DOHH2 (cell line): ENCODE measurements at regions not wholly inside any gene's neighbourhood (a gene's known extent, or its start where the extent isn't known, plus 50 kb on each side); places are given as distances from the start of the nearest gene placed in this dataset.

Experiments used
- H3F3A ChIP-seq: fragments of 200-600 bp; sonication (generic), shearing (Covaris generic); 2 replicates; pipeline ENCODE4 v1.6.0; 2016; ENCODE audit warnings: antibody characterized with exemption, mild to moderate bottlenecking; ENCODE audit not compliant: control insufficient read depth, insufficient read depth
- H3K27ac ChIP-seq: fragments of 200-600 bp; sonication (generic); 2 replicates; pipeline ENCODE4 v1.5.1; 2014; ENCODE audit warnings: low read depth, mild to moderate bottlenecking, low read length, moderate library complexity
- H3K27me3 ChIP-seq: fragments of 200-600 bp; sonication (generic); 2 replicates; pipeline ENCODE4 v1.6.1; 2014; ENCODE audit warnings: mild to moderate bottlenecking, low read length, mixed read lengths; ENCODE audit not compliant: control insufficient read depth
- H3K36me3 ChIP-seq: fragments of 200-600 bp; sonication (generic); 2 replicates; pipeline ENCODE4 v1.6.1; 2014; ENCODE audit warnings: mild to moderate bottlenecking, low read length, moderate library complexity, mixed read lengths; ENCODE audit not compliant: control insufficient read depth
- H3K4me1 ChIP-seq: fragments of 200-600 bp; sonication (generic); 2 replicates; pipeline ENCODE4 v1.6.1; 2014; ENCODE audit warnings: mild to moderate bottlenecking, low read length, mixed read lengths; ENCODE audit not compliant: control insufficient read depth
- H3K4me2 ChIP-seq: fragments of 200-600 bp; sonication (generic); 2 replicates; pipeline ENCODE4 v1.6.0; 2014; ENCODE audit warnings: mild to moderate bottlenecking, low read length, moderate library complexity
- H3K4me3 ChIP-seq: fragments of 200-600 bp; sonication (generic); 2 replicates; pipeline ENCODE4 v1.5.1; 2014; ENCODE audit warnings: mild to moderate bottlenecking, low read length, mixed read lengths
- H3K79me2 ChIP-seq: fragments of 200-600 bp; sonication (generic); 2 replicates; pipeline ENCODE4 v1.6.1; 2014; ENCODE audit warnings: mild to moderate bottlenecking, low read length, mixed read lengths; ENCODE audit not compliant: control insufficient read depth
- H3K9me2 ChIP-seq: fragments of 200-600 bp; sonication (generic); replicated peaks from 2 replicates; pipeline ENCODE4 v1.6.1; 2014; ENCODE audit warnings: mild to moderate bottlenecking, low read length, mixed read lengths; ENCODE audit not compliant: control insufficient read depth
- H3K9me3 ChIP-seq: fragments of 200-600 bp; sonication (generic); 2 replicates; pipeline ENCODE4 v1.6.1; 2014; ENCODE audit warnings: antibody characterized with exemption, low read length, mixed read lengths; ENCODE audit not compliant: control insufficient read depth, insufficient read depth
- H4K20me1 ChIP-seq: fragments of 200-600 bp; sonication (generic); 2 replicates; pipeline ENCODE4 v1.6.0; 2014; ENCODE audit warnings: low read depth, mild to moderate bottlenecking, antibody characterized with exemption, low read length, moderate library complexity; ENCODE audit not compliant: control insufficient read depth, insufficient read depth
- EZH2phosphoT487 ChIP-seq: fragments of 200-600 bp; sonication (generic); IDR thresholded peaks from 2 replicates; pipeline ENCODE4 v1.6.1; 2017; ENCODE audit warnings: borderline replicate concordance, mild to moderate bottlenecking, antibody characterized with exemption, low read length, moderate library complexity, mixed read lengths
- TF ChIP-seq, protein P1 (sequence below): fragments of 200-600 bp; sonication (generic); IDR thresholded peaks from one replicate; pipeline ENCODE4 v1.5.1; 2014; ENCODE audit warnings: antibody characterized with exemption, mild to moderate bottlenecking, low read depth, low read length; ENCODE audit not compliant: poor library complexity, severe bottlenecking

DNA sequence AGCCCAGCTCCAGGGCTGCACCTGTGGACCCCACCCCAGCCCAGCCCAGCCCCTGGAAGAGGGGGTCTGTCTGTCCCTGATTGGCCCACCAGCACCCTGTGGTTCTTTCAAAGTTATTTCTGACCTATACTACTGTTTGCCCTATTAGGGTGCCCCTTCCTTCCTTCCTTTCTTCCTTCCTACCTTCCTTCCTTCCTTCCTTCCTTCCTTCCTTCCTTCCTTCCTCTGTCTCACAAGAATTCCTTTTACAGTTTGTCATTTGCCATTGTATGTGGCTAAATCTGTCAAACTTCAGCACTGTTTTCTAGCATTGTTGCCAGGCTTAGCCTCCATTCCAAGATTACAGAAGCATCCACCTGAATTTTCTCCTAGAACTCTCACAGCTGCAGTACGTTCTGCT lies 66.9 kb downstream of the KLF15 start:
- H3K4me2 ChIP-seq, result peak overlapping the region; percentile 86
- H3F3A ChIP-seq, result peaks cover 14% of the 10 kb centered on the region
- peak overlapping the region; percentile 48 for H3K4me3 ChIP-seq
- H3K79me2 ChIP-seq, result no peaks in the 10 kb centered on the region
- no peaks in the 10 kb centered on the region for H3K27me3 ChIP-seq
- no peaks in the 10 kb centered on the region for H3K9me3 ChIP-seq
- H3K36me3 ChIP-seq, result no peaks in the 10 kb centered on the region
- TF ChIP-seq, protein P1, sequence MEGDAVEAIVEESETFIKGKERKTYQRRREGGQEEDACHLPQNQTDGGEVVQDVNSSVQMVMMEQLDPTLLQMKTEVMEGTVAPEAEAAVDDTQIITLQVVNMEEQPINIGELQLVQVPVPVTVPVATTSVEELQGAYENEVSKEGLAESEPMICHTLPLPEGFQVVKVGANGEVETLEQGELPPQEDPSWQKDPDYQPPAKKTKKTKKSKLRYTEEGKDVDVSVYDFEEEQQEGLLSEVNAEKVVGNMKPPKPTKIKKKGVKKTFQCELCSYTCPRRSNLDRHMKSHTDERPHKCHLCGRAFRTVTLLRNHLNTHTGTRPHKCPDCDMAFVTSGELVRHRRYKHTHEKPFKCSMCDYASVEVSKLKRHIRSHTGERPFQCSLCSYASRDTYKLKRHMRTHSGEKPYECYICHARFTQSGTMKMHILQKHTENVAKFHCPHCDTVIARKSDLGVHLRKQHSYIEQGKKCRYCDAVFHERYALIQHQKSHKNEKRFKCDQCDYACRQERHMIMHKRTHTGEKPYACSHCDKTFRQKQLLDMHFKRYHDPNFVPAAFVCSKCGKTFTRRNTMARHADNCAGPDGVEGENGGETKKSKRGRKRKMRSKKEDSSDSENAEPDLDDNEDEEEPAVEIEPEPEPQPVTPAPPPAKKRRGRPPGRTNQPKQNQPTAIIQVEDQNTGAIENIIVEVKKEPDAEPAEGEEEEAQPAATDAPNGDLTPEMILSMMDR, result no peak
- H3K9me2 ChIP-seq, result no peaks in the 10 kb centered on the region
- no peaks in the 10 kb centered on the region for H4K20me1 ChIP-seq
- peaks cover 97% of the 10 kb centered on the region for H3K4me1 ChIP-seq
- peak overlapping the region; percentile 61 for H3K27ac ChIP-seq

- Histone ChIP-seq H3K4me2 (peak overlapping the region; percentile 86), H4K20me1 (no peaks in the 10 kb centered on the region), H3K79me2 (no peaks in the 10 kb centered on the region), H3K36me3 (no peaks in the 10 kb centered on the region), H3K4me3 (peak overlapping the region; percentile 78; the same call in 1 of the 2 replicates), H3K9me3 (no peaks in the 10 kb centered on the region), H3K27me3 (no peaks in the 10 kb centered on the region), H3K9me2 (no peaks in the 10 kb centered on the region), H3F3A (peaks cover 20% of the 10 kb centered on the region), H3K27ac (peak overlapping the region; percentile 85), H3K4me1 (peaks cover 94% of the 10 kb centered on the region)
- TF ChIP-seq EZH2phosphoT487, result no peak
- TF ChIP-seq, protein P1, result no peak
Measured at GRCh38 chr3:126289096-126289495, 68.1 kb downstream of the KLF15 start.

GRCh38 chr3:126288314-126288713 lies 68.9 kb downstream of the KLF15 start:
- peak overlapping the region; percentile 86 for H3K4me2 ChIP-seq
- H3K4me3 ChIP-seq, result peak overlapping the region; percentile 78
- no peaks in the 10 kb centered on the region for H3K79me2 ChIP-seq
- no peak for TF ChIP-seq EZH2phosphoT487
- H3K9me2 ChIP-seq, result no peaks in the 10 kb centered on the region
- no peaks in the 10 kb centered on the region for H4K20me1 ChIP-seq
- H3K4me1 ChIP-seq, result peaks cover 86% of the 10 kb centered on the region
- no peaks in the 10 kb centered on the region for H3K9me3 ChIP-seq
- H3K36me3 ChIP-seq, result no peaks in the 10 kb centered on the region
- H3F3A ChIP-seq, result peaks cover 20% of the 10 kb centered on the region
- peak overlapping the region; percentile 85 for H3K27ac ChIP-seq
- no peaks in the 10 kb centered on the region for H3K27me3 ChIP-seq

GRCh38 chr3:126287536-126288241 lies 69.5 kb downstream of the KLF15 start:
- Histone ChIP-seq H3K9me2 (no peaks in the 10 kb centered on the region), H3K4me1 (peaks cover 83% of the 10 kb centered on the region), H3K79me2 (no peaks in the 10 kb centered on the region), H3K9me3 (no peaks in the 10 kb centered on the region), H3K36me3 (no peaks in the 10 kb centered on the region), H3F3A (peaks cover 20% of the 10 kb centered on the region), H4K20me1 (no peaks in the 10 kb centered on the region), H3K4me2 (peak overlapping the region; percentile 86), H3K27me3 (no peaks in the 10 kb centered on the region), H3K27ac (peak overlapping the region; percentile 85), H3K4me3 (peak overlapping the region; percentile 78)
- TF ChIP-seq, protein P1, result no peak
- no peak for TF ChIP-seq EZH2phosphoT487
